T-helper 1 cell treated with Interleukin-12 subunit alpha and Interleukin-12 subunit beta and Interleukin-4 antibody, amounts not matched to agents 30 ng/mL and 1 ng/mL, for 36 hours (primary cell): ENCODE measurements at regions not wholly inside any gene's neighbourhood (a gene's known extent, or its start where the extent isn't known, plus 50 kb on each side); places are given as distances from the start of the nearest gene placed in this dataset.

Experiments
- intact Hi-C: fragments of 100-400 bp; cut with micrococcal nuclease; formaldehyde crosslinking; loops from one replicate; pipeline ENCODE4 v1.15.1; 2024

GRCh38 chr6:168228676-168229367, 90.8 kb downstream of the DACT2 start:
- intact Hi-C loops: no loop called here

DNA sequence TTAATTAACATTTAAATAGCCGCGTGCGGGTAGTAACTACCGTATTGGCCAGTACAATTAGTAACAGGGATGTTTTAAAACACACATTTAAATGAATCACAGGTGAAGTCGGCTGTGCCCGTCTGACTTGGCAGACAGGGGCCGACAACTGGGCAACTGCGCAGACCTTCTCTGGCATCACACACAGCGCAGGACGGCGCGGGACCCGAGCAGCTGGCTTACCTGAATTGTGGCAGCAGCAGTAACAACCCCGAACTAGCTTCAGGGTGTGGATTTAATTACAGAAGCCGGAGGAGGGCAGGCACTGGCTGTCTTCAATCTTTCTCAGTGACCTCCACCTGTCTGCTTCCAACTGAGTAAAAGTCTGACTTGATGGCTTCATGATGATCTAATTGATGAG, 91.7 kb downstream of the DACT2 start:
- intact Hi-C loops: no loop called here

DNA sequence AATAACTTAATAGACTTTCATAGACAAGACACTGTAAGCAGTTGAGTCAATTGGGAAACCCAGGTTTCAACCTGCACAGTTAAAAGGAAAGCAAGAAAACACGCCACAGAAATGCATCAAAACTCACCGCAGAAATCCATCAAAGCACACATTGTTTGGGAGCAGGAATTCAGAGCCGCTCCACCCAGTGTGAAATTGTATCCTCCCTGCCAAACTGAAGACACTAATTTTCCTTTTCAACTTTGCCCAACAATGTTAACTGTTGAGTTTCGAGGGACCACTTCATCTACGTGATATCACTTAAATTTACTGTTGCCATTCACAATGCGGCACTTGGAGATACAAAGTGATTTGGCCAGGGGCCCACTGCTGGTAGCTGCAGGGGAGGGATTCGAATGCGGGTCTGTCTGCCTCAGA, 92.7 kb downstream of the DACT2 start:
- intact Hi-C loops: no loop called here

DNA sequence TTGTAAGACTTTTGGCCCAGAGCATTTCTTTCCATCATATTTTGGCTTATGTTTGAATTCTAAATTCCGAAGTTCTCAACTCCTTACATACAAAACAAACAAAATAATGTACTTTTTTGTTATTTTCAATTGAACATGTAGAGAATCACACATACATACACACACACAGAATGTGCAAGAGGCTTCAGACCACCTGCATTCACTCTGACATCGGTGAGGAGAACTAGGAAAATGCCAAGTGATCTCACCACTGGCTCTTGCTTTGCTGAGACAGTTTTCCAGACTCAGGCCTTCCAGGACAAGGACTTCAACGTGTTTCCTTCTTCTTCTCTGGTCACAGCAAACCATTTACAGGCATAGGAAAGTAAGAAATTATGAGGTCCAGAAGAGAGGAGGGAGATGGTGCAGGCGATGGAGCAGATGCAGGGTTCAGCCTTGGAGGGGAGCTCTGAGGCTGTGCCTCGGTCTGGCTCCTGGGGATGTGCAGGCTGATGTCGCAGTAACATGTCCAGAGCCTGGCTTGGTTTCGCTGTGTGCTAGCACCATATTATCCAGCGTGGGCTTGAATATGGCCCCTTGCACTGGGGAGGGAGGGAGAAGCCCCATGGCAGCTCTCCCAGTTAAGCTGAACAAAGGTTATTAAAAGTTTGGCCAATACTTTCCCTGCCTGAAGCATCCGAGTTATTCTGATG, 93.4 kb downstream of the DACT2 start:
- intact Hi-C loops: no loop called here

DNA sequence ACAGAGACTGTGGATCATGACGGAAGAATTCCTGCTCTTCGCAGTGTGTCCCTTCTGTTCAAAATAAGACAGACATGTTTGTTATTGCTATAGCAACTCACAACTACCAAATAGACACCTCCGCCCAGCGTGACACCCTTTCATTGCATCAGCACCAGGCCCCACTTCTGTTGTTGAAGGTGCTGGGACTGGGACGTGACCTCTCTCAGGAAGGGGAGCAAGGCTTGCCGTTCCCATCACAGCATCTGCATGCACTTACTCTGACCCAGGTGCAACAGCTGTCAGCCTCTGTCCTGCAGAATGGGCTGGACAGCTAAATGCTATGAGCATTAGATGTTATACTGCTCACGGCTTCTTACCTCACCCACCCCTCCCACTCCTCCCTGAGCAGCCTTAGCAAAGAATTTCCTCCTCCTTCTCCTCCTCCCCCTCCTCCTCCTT, 94.1 kb downstream of the DACT2 start:
- intact Hi-C loops: no loop called here

- intact Hi-C loops: no loop called here
Observed at GRCh38 chr6:168223755-168224154, 95.8 kb downstream of the DACT2 start.

DNA sequence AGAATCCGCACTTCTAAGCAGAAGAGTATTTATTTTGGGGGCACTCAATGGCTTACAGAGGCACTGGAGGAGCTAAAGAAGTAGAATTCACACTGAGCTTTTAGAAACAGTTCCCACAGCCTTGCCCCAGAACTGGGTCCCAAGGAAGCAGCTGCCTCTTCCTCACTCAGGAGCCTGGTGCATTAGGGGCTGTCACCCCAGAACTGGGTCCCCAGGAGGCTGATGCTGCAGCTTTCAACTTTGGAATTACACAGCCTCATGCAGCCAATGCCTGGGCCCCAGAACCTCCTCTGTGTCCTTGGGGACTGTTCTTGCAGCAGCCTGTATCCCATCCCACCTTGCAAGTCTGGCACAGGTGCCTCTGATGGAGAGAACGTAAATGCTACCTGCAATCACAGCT, 96.4 kb downstream of the DACT2 start:
- intact Hi-C loops: no loop called here

DNA sequence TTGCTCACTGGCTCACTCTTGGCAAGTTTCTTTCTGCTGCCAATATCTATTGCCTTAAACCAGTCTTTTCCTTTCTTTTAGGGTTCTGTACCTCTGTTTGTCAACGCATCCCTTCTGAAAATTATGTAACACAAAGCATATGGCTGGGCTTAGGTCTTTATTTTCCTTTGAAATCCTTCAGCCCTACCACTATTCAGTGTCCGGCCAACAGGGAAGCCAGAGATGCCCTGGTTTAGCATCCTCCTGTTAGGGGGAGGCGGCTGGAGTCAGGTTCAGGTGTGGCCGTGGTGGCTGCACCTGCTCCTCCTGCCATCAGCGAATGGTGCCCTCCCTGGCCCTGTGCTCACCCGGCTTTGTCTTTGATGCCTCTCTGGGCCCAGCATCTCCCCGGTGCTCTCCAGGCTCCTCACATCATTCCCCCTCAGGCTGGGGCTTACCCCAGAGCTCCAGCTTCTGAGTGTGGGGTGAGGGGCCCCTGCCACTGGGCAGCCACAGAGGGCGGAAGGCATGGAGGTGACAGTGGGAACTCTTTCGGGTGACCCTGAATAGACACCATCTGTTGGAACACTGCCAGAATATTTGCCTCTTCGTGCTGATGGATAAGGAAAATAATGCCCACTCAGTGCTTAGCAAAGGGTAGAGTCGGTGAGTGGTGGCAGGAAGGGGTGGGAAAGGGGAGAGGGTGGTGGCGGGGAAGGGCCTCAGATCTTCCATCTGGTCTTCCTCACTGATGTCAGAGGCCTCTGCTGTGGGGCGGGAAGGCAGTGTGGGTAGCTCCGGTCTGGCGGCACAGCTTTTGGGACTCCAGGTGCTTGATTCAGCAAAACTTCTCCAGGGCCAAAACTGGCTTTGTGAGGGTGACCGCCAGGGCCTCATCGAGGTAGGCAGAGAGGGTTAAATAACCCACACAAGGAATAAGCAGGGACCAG, 97.2 kb downstream of the DACT2 start:
- intact Hi-C loops: no loop called here

DNA sequence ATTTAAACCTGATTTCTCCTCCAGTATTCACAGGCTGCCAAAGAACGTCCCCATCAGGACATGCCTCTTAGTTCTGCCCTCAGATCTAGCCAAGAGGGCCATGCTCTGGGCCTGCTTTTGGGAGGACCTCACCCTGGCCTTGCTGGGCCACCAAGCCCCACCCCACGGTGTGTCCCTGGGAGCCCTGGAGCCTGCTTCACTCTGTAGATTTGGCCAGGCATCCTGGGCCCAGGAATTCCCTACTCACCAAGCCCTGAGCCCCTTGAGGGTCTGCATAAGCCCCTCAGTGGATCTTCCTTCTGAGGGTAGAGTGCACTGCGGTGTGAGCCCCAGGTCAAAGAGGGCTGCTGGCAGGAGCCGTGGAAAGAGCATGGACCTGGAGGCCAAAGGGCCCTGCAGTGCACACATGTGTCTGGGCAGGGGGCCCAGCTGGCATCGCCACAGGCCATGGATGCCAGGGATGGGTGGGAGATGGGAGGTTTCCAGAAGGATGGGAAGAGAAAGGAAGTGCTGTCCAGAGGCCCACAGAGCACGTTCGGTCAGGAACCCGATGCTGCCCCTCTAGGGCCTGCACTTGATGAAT, 98.0 kb downstream of the DACT2 start:
- intact Hi-C loops: no loop called here

DNA sequence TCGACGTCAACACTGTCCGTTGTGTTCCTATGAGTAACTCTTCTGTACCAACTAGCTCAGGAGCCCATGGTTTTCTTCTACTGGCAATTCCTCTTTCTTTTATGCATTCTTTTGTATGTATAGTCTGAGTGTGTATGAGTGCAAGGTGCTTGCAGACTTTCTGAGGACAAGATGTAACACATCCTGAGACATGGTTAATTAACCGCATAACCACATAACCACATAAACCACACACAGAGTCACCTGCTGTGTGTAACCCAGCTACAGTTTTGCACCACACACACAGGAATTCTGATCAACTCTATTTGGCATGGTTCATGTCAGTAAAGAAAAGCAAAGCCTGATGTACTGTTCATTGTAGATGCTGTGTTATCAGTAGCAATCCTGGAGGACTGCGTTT, 98.6 kb downstream of the DACT2 start:
- intact Hi-C loops: no loop called here

- intact Hi-C loops: no loop called here
Observed at GRCh38 chr6:168219804-168220203, 99.8 kb downstream of the DACT2 start.

GRCh38 chr6:168218785-168219566, 100.6 kb downstream of the DACT2 start:
- intact Hi-C loops: no loop called here

DNA sequence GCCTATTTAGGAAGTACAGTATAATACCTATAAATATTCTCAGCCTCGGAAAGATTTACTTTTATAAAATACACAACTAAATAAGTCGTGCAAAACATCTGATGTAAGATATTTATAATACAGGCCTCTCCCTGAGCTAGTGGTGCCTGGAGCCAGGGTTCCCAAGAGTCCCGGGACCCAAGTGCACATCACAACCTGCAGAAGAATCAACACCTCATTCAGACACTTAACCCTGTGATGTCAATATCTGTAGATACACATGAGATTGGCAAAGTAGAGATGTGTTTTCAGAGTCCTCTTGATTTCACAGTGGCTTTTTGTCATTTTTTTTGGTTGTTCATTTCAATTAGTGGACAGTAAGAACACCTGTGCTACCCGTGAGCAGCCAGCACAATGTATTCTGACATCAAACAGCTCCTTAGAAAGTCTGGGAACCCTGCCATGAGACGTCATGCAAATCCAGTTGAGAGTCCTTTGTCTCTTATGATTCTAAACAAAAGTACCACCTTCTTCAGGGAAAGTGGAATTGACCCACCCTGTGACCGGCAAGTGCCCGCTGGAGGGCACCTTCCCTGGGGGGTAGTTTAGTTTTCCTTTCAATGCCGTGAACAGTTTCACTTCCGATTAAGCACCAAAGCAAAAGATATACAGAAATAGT, 101.6 kb downstream of the DACT2 start:
- intact Hi-C loops: no loop called here

DNA sequence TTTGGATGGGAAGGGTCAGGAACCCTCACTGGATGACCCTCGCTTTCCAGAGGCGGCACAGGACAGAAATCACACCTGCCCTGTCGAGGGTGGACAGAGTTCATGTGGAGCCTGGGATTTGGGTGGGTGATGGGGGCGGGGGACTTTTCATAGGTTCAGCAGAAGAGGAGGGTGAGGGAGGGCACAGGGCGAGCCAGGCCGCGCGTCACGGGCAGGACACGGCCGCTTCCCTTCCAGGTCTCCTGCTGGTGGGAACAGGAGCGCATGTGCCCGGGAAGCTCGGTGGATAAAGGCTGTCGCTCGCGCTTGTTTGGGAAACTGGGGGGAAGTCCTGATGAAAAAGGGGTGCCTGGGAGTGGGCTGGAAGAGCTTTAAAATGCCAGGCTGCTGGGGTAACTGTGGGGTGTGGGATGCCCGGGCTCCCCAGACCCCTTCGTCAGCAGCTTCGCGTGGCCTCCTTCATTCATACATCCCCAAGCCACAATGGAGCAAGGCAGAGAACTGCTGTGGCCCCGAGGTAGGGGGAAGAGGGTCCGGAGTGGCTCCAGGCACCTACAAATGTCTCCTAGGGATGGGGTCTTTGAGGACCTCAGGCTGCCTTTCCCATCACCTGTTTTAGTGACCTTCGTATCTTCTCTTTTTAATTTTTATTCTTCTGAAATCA, 102.2 kb downstream of the DACT2 start:
- intact Hi-C loops: no loop called here

DNA sequence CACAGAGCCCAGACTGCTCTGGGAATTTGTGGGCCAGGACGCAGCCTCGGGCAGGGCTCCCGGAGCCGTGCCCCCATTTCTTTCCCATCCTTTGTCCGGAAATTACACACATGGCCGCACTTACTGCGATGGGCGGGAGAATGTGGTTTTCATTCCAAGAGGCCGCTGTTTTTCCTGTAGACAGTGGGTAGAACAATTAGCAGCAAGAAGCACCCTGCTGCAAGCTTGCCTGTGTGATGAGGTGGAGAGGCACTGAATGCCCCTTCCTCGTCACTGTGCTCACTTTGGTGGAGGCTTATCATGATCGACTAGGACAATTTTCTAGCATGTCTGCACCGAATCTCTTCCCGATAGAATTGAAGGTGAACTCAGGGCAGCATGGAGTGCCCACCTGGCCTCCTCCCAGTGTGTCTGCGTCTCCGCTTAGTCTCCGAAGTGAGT, 102.8 kb downstream of the DACT2 start:
- intact Hi-C loops: no loop called here

GRCh38 chr6:168216117-168216516, 103.5 kb downstream of the DACT2 start:
- intact Hi-C loops: no loop called here

GRCh38 chr6:168215121-168215808, 104.3 kb downstream of the DACT2 start:
- intact Hi-C loops: no loop called here

GRCh38 chr6:168214586-168215104, 104.9 kb downstream of the DACT2 start:
- intact Hi-C loops: no loop called here

DNA sequence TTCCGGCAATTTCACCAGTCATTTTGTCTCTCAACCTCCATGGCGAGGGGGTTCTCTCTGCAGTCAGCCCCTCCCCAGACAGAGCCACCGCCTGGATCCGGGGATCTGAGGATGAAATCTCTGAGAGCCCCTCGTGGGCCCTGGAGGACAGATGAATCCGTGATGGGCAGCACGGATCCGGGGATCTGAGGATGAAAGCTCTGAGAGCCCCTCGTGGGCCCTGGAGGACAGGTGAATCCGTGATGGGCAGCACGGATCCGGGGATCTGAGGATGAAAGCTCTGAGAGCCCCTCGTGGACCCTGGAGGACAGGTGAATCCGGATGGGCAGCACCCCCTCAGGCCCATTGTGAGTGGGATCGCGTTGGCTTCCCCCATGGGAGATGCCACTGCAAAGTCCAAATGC, 106.5 kb downstream of the DACT2 start:
- intact Hi-C loops: no loop called here
